ENCODE measurements at regions not wholly inside any gene's neighbourhood (a gene's known extent, or its start where the extent isn't known, plus 50 kb on each side); places are given as distances from the start of the nearest gene placed in this dataset.

GRCh38 chr2:2633017-2633416 lies 301.9 kb upstream of the MYT1L start:
- no peaks in the 10 kb centered on the region for H3K9me3 ChIP-seq
- no peaks in the 10 kb centered on the region for H3K36me3 ChIP-seq
- no peak overlapping the region for H3K4me3 ChIP-seq
- H3K4me1 ChIP-seq (replicated peaks): no peaks in the 10 kb centered on the region
- intact Hi-C loops (cut with DNase I): no loop called here
- 77% methylated on average over 8 of the region's 8 CpGs for WGBS
- H3K27ac ChIP-seq: no peak overlapping the region
- H3K27me3 ChIP-seq (replicated peaks; ENCODE audit: insufficient read depth): no peaks in the 10 kb centered on the region
- TF ChIP-seq POLR2A (IDR thresholded peaks at IDR 0.05): no peak
- TF ChIP-seq, protein P1, sequence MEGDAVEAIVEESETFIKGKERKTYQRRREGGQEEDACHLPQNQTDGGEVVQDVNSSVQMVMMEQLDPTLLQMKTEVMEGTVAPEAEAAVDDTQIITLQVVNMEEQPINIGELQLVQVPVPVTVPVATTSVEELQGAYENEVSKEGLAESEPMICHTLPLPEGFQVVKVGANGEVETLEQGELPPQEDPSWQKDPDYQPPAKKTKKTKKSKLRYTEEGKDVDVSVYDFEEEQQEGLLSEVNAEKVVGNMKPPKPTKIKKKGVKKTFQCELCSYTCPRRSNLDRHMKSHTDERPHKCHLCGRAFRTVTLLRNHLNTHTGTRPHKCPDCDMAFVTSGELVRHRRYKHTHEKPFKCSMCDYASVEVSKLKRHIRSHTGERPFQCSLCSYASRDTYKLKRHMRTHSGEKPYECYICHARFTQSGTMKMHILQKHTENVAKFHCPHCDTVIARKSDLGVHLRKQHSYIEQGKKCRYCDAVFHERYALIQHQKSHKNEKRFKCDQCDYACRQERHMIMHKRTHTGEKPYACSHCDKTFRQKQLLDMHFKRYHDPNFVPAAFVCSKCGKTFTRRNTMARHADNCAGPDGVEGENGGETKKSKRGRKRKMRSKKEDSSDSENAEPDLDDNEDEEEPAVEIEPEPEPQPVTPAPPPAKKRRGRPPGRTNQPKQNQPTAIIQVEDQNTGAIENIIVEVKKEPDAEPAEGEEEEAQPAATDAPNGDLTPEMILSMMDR (IDR thresholded peaks at IDR 0.05): no peak
- DNase-seq (ENCODE audit: low spot score): no peak

GRCh38 chr2:2623939-2624338 lies 292.9 kb upstream of the MYT1L start:
- H3K36me3 ChIP-seq: no peaks in the 10 kb centered on the region
- intact Hi-C loops (cut with DNase I): no loop called here
- H3K4me3 ChIP-seq: no peak overlapping the region
- WGBS: 88% methylated on average over 6 of the region's 6 CpGs
- H3K27ac ChIP-seq: no peak overlapping the region
- no peaks in the 10 kb centered on the region for H3K27me3 ChIP-seq (replicated peaks; ENCODE audit: insufficient read depth)
- H3K4me1 ChIP-seq (replicated peaks): no peaks in the 10 kb centered on the region
- TF ChIP-seq POLR2AphosphoS5 (IDR thresholded peaks at IDR 0.05): no peak
- TF ChIP-seq, protein P1 (IDR thresholded peaks at IDR 0.05): no peak
- TF ChIP-seq POLR2A (IDR thresholded peaks at IDR 0.05): no peak
- DNase-seq (ENCODE audit: low spot score): no peak
- no peaks in the 10 kb centered on the region for H3K9me3 ChIP-seq

- H3K4me1 ChIP-seq (replicated peaks): no peaks in the 10 kb centered on the region
- 93% methylated on average over 8 of the region's 8 CpGs for WGBS
- no peaks in the 10 kb centered on the region for H3K9me3 ChIP-seq
- intact Hi-C loops (cut with DNase I): no loop called here
- DNase-seq (ENCODE audit: low spot score): no peak
- no peak overlapping the region for H3K4me3 ChIP-seq
- H3K27ac ChIP-seq: no peak overlapping the region
- TF ChIP-seq POLR2AphosphoS5 (IDR thresholded peaks at IDR 0.05) (no peak), POLR2A (IDR thresholded peaks at IDR 0.05) (no peak)
- TF ChIP-seq, protein P1 (IDR thresholded peaks at IDR 0.05): no peak
- no peaks in the 10 kb centered on the region for H3K36me3 ChIP-seq
- no peaks in the 10 kb centered on the region for H3K27me3 ChIP-seq (replicated peaks; ENCODE audit: insufficient read depth)
These were observed 290.8 kb upstream of the MYT1L start for GRCh38 chr2:2621855-2622254.

DNA sequence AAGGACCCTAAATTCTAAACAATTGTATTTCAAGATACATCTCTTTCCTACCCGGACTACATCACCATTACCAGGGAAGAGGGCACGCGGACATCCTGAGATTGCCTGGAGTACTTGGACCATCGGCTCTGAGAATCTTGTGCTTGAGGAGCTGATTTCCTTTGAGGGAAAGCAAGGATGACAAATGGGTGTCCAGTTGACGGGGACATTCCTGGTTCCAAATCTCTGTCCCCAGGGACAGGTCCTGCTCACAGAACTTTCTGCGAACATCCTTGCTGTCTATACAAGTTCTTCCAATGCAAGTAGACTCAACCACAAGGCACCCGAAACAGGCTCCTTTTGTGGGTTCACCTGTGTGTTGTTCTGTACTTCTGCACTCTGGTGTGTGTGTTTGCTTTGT lies 289.5 kb upstream of the MYT1L start:
- intact Hi-C loops (cut with DNase I): no loop called here
- no peak overlapping the region for H3K27ac ChIP-seq
- H3K9me3 ChIP-seq: no peaks in the 10 kb centered on the region
- TF ChIP-seq POLR2AphosphoS5 (IDR thresholded peaks at IDR 0.05) (no peak), POLR2A (IDR thresholded peaks at IDR 0.05) (no peak)
- TF ChIP-seq, protein P1 (IDR thresholded peaks at IDR 0.05): no peak
- H3K4me1 ChIP-seq (replicated peaks): no peaks in the 10 kb centered on the region
- DNase-seq (ENCODE audit: low spot score): no peak
- no peak overlapping the region for H3K4me3 ChIP-seq
- no peaks in the 10 kb centered on the region for H3K36me3 ChIP-seq
- no peaks in the 10 kb centered on the region for H3K27me3 ChIP-seq (replicated peaks; ENCODE audit: insufficient read depth)
- 63% methylated on average over 7 of the region's 7 CpGs for WGBS

DNA sequence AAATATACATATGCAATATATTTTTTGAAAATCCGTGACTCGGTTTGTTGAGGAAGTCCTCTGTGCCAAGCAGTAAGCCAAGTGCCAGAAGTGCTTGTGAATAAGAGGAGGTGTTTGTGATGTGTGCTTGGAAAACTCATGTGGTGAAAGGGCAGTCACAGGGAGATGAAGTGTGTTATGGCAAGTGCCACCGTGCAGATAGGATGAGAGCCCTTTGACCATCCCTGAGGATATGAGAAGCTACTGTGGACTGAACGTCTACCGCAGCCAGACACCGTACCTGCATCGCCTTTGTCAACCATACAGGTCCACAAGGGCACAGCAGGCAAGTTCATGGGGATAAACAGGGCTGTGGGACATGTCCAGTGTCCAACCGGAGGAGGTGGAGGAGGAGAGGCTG lies 288.9 kb upstream of the MYT1L start:
- WGBS: 93% methylated on average over 8 of the region's 8 CpGs
- no peak overlapping the region for H3K4me3 ChIP-seq
- no peaks in the 10 kb centered on the region for H3K27me3 ChIP-seq (replicated peaks; ENCODE audit: insufficient read depth)
- H3K9me3 ChIP-seq: no peaks in the 10 kb centered on the region
- H3K4me1 ChIP-seq (replicated peaks): no peaks in the 10 kb centered on the region
- no peak overlapping the region for H3K27ac ChIP-seq
- no peak for DNase-seq (ENCODE audit: low spot score)
- intact Hi-C loops (cut with DNase I): loop anchor here (5.0 kb wide), 1 partner anchor 37 kb away; no protein-coding TSS in a partner anchor
- TF ChIP-seq POLR2AphosphoS5 (IDR thresholded peaks at IDR 0.05) (no peak), POLR2A (IDR thresholded peaks at IDR 0.05) (no peak)
- TF ChIP-seq, protein P1 (IDR thresholded peaks at IDR 0.05): no peak
- H3K36me3 ChIP-seq: no peaks in the 10 kb centered on the region
